ENCODE measurements at regions not wholly inside any gene's neighbourhood (a gene's known extent, or its start where the extent isn't known, plus 50 kb on each side); places are given as distances from the start of the nearest gene placed in this dataset.

DNA sequence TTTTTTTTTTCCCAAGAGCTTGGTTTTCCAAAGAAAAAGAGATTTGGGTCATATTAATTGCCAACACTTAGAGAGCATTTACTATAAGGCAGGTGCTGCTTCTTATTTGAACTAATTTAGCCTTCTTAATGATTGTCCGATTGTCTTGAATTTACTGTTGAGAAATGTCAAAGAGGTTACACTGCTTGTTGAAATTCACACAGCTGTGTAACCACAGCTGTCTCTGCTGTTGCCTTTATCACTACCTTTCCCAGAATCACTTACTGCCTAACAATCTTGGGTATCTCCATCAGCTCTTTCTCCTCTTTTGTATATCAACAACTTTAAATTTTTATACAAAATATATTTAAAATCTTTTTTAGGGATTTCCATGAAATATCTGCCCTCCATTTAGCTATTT lies 115.6 kb downstream of the UCHL5 start:
- no peak for TF ChIP-seq CTCF (tag by site-specific recombination; IDR thresholded peaks at IDR 0.05)
- TF ChIP-seq PBX3 (CRISPR knock-in tag; IDR thresholded peaks at IDR 0.05) = no peak
- no peak for TF ChIP-seq ZBTB21 (tag by site-specific recombination; IDR thresholded peaks at IDR 0.05)
- TF ChIP-seq, protein P1, sequence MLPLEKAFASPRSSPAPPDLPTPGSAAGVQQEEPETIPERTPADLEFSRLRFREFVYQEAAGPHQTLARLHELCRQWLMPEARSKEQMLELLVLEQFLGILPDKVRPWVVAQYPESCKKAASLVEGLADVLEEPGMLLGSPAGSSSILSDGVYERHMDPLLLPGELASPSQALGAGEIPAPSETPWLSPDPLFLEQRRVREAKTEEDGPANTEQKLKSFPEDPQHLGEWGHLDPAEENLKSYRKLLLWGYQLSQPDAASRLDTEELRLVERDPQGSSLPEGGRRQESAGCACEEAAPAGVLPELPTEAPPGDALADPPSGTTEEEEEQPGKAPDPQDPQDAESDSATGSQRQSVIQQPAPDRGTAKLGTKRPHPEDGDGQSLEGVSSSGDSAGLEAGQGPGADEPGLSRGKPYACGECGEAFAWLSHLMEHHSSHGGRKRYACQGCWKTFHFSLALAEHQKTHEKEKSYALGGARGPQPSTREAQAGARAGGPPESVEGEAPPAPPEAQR (tag by site-specific recombination; IDR thresholded peaks at IDR 0.05) = no peak
- no peak for TF ChIP-seq ZNF311 (tag by site-specific recombination; IDR thresholded peaks at IDR 0.05; ENCODE audit: borderline replicate concordance)
- no peak for TF ChIP-seq ZXDB (tag by site-specific recombination; IDR thresholded peaks at IDR 0.05)

Measured in HEK293 (cell line).